GM12878 (cell line): ENCODE measurements at regions not wholly inside any gene's neighbourhood (a gene's known extent, or its start where the extent isn't known, plus 50 kb on each side); places are given as distances from the start of the nearest gene placed in this dataset.

Source experiments
- ATAC-seq: fragments of 200-7000 bp; cut with Tn5 transposase; 3 replicates; pipeline ENCODE4 v1.9.1; 2020; ENCODE audit warnings: mild to moderate bottlenecking, moderate library complexity
- BruUV-seq: library from RNA; stranded (reverse); fragments of 400-500 nt; replicated peaks from 2 replicates; lab custom pipeline; 2021; lab: Mats Ljungman, UMichigan
- CTCF ChIA-PET: fragments of 300-600 bp; sonication (Branson Sonifier 250); formaldehyde crosslinking; extraction: SDS; loops from one replicate; lab custom pipeline; 2021; ENCODE audit warnings: inconsistent platforms; lab: Yijun Ruan, JAX
- POLR2A ChIA-PET: fragments of 350-600 bp; formaldehyde crosslinking; extraction: SDS; loops from one replicate; lab custom pipeline; 2021; ENCODE audit warnings: inconsistent platforms; lab: Charles Lee
- RAD21 ChIA-PET: fragments of 300-600 bp; sonication (Branson Sonifier 250); formaldehyde crosslinking; loops from one replicate; lab custom pipeline; 2023; ENCODE audit warnings: antibody characterized with exemption; ENCODE audit not compliant: unreplicated experiment; lab: Charles Lee
- SMC1A ChIA-PET: fragments of 300-600 bp; sonication (Branson Sonifier 250); formaldehyde crosslinking; loops from one replicate; lab custom pipeline; 2023; ENCODE audit not compliant: unreplicated experiment, uncharacterized antibody; lab: Charles Lee
- DNase-seq: peaks from one replicate; pipeline ENCODE4 v3.0.0-alpha.2; 2011; ENCODE audit warnings: low read depth, low spot score
- FAIRE-seq: peaks from 3 replicates; lab custom pipeline; 2011; peaks lifted over from hg19 to GRCh38; lab: Jason Lieb, UNC
- H2AFZ ChIP-seq: 2 replicates; pipeline ENCODE4 v1.6.0; 2011; ENCODE audit warnings: low read depth, low read length, control low read depth; ENCODE audit not compliant: control insufficient read depth
- H3K27ac ChIP-seq: 2 replicates; pipeline ENCODE4 v1.5.1; 2011; ENCODE audit warnings: control low read depth; ENCODE audit not compliant: control insufficient read depth, insufficient read depth
- H3K27me3 ChIP-seq, 2 experiments: replicated peaks in 1 of 2; 2 replicates each; pipeline versions ENCODE4 v1.6.0 to v1.6.1; 2011; ENCODE audit warnings: low read length in 1 of 2; ENCODE audit not compliant: control insufficient read depth in 2 of 2, insufficient read depth in 2 of 2
- H3K36me3 ChIP-seq, 2 experiments: 2 replicates each; pipeline ENCODE4 v1.5.1; 2011; ENCODE audit warnings: low read length in 1 of 2; ENCODE audit not compliant: control insufficient read depth in 2 of 2, insufficient read depth in 2 of 2
- H3K4me1 ChIP-seq: 2 replicates; pipeline ENCODE4 v1.6.1; 2011; ENCODE audit warnings: mild to moderate bottlenecking, low read length, moderate library complexity, mixed read lengths; ENCODE audit not compliant: control insufficient read depth, insufficient read depth
- H3K4me2 ChIP-seq: 2 replicates; pipeline ENCODE4 v1.6.0; 2011; ENCODE audit warnings: control low read depth; ENCODE audit not compliant: control insufficient read depth, insufficient read depth
- H3K4me3 ChIP-seq: fragments of 200-600 bp; sonication (generic); 2 replicates; pipeline ENCODE4 v1.5.1; 2016
- H3K79me2 ChIP-seq: 2 replicates; pipeline ENCODE4 v1.6.0; 2011; ENCODE audit warnings: low read length; ENCODE audit not compliant: control insufficient read depth, insufficient read depth
- H3K9ac ChIP-seq: 2 replicates; pipeline ENCODE4 v1.8.0; 2011; ENCODE audit warnings: low read length, control low read depth, mixed read lengths; ENCODE audit not compliant: control insufficient read depth, insufficient read depth
- H3K9me3 ChIP-seq: replicated peaks from 3 replicates; pipeline ENCODE4 v1.5.1; 2011; ENCODE audit warnings: mild to moderate bottlenecking, low read length; ENCODE audit not compliant: control insufficient read depth, insufficient read depth
- H4K20me1 ChIP-seq: 2 replicates; pipeline ENCODE4 v1.6.0; 2011; ENCODE audit not compliant: control insufficient read depth, insufficient read depth
- BCL11A ChIP-seq: IDR thresholded peaks from 2 replicates; pipeline ENCODE4 v1.6.1; 2011; ENCODE audit warnings: low read depth, low read length
- CHD4 ChIP-seq: fragments of 200-600 bp; sonication (generic); IDR thresholded peaks from 2 replicates; pipeline ENCODE4 v1.6.1; 2016; ENCODE audit warnings: mild to moderate bottlenecking
- EP300 ChIP-seq, 2 experiments: fragments of 150-350 bp in 1 of 2; IDR thresholded peaks; 2 replicates each; pipeline ENCODE4 v1.6.1; 2011 to 2012; ENCODE audit warnings: low read depth in 2 of 2, low read length in 2 of 2, borderline replicate concordance in 1 of 2, improper control_type of control experiment in 1 of 2, inconsistent platforms in 1 of 2; ENCODE audit not compliant: control insufficient read depth in 1 of 2
- ESRRA ChIP-seq: IDR thresholded peaks from 2 replicates; pipeline ENCODE4 v1.6.1; 2012; ENCODE audit warnings: mild to moderate bottlenecking, low read length, improper control_type of control experiment
- FOXM1 ChIP-seq: IDR thresholded peaks from 2 replicates; pipeline ENCODE4 v1.6.1; 2012; ENCODE audit warnings: low read depth, mild to moderate bottlenecking, inconsistent platforms, low read length, moderate library complexity
- MLLT1 ChIP-seq: fragments of 450-650 bp; IDR thresholded peaks from 2 replicates; pipeline ENCODE4 v1.6.1; 2016; ENCODE audit warnings: mild to moderate bottlenecking
- NFYA ChIP-seq: IDR thresholded peaks from 2 replicates; pipeline ENCODE4 v1.6.1; 2011; ENCODE audit warnings: low read depth, mild to moderate bottlenecking, low read length, improper control_type of control experiment, borderline replicate concordance
- NFYB ChIP-seq: IDR thresholded peaks from 2 replicates; pipeline ENCODE4 v1.6.1; 2011; ENCODE audit warnings: low read depth, mild to moderate bottlenecking, low read length, improper control_type of control experiment, moderate library complexity; ENCODE audit not compliant: insufficient read depth
- NR2C2 ChIP-seq: IDR thresholded peaks from 2 replicates; pipeline ENCODE4 v1.6.1; 2011; ENCODE audit warnings: borderline replicate concordance, low read depth; ENCODE audit not compliant: control insufficient read depth, insufficient read length
- POU2F2 ChIP-seq: IDR thresholded peaks from 3 replicates; pipeline ENCODE4 v1.6.1; 2011; ENCODE audit warnings: low read depth, mild to moderate bottlenecking, low read length, borderline replicate concordance
- SIX5 ChIP-seq: IDR thresholded peaks from 2 replicates; pipeline ENCODE4 v1.6.1; 2011; ENCODE audit warnings: mild to moderate bottlenecking, low read depth, low read length, moderate library complexity; ENCODE audit not compliant: severe bottlenecking
- SMAD5 ChIP-seq: IDR thresholded peaks from 2 replicates; pipeline ENCODE4 v1.6.1; 2016; ENCODE audit warnings: antibody characterized with exemption, low read depth
- SMARCA5 ChIP-seq: fragments of 450-650 bp; IDR thresholded peaks from 2 replicates; pipeline ENCODE4 v1.6.1; 2017; ENCODE audit warnings: mild to moderate bottlenecking
- STAT1 ChIP-seq: fragments of 450-650 bp; conservative IDR thresholded peaks from 2 replicates; pipeline ENCODE4 v1.6.1; 2014; ENCODE audit warnings: antibody characterized with exemption, mild to moderate bottlenecking
- TAF1 ChIP-seq: IDR thresholded peaks from 2 replicates; pipeline ENCODE4 v1.6.1; 2011; ENCODE audit warnings: mild to moderate bottlenecking, low read depth, low read length, borderline replicate concordance
- USF2 ChIP-seq: IDR thresholded peaks from 2 replicates; pipeline ENCODE4 v1.6.1; 2011; ENCODE audit warnings: low read depth, low read length, improper control_type of control experiment, borderline replicate concordance
- WRNIP1 ChIP-seq: IDR thresholded peaks from 2 replicates; pipeline ENCODE4 v1.6.1; 2011; ENCODE audit warnings: low read depth, low read length, improper control_type of control experiment, borderline replicate concordance
- ZBED1 ChIP-seq: IDR thresholded peaks from 2 replicates; pipeline ENCODE4 v1.6.1; 2016; ENCODE audit warnings: borderline replicate concordance
- ZSCAN29 ChIP-seq: fragments of 450-650 bp; IDR thresholded peaks from 2 replicates; pipeline ENCODE4 v1.6.1; 2017; ENCODE audit warnings: mild to moderate bottlenecking, moderate library complexity
- WGBS: methylation state at CpG from one replicate; pipeline ENCODE4 v1.1.6; 2016; ENCODE audit warnings: low lambda C conversion rate; ENCODE audit not compliant: insufficient replicate concordance, insufficient coverage; ENCODE audit errors: missing lambda C conversion rate; 5-methylcytosine and 5-hydroxymethylcytosine counted together
- in situ Hi-C: fragments of 300-500 bp; cut with MboI; formaldehyde crosslinking; loops from 9 replicates; pipeline ENCODE4 v1.14.3; 2018; ENCODE audit warnings: mixed read lengths
- intact Hi-C: fragments of 100-400 bp; cut with micrococcal nuclease; formaldehyde crosslinking; loops from one replicate; pipeline ENCODE4 v1.14.2; 2022; ENCODE audit not compliant: unreplicated experiment

GRCh38 chrX:147699061-147699460, 212.7 kb upstream of the FMR1 start:
- Histone ChIP-seq H3K36me3 (no peaks in the 10 kb centered on the region), H3K79me2 (no peaks in the 10 kb centered on the region), H3K27ac (no peak overlapping the region), H3K4me1 (no peaks in the 10 kb centered on the region), H3K4me2 (no peak overlapping the region), H2AFZ (no peak overlapping the region), H3K9me3 (no peaks in the 10 kb centered on the region), H3K27me3 (no peaks in the 10 kb centered on the region), H3K4me3 (no peak overlapping the region), H3K9ac (no peak overlapping the region), H4K20me1 (no peaks in the 10 kb centered on the region)
- WGBS = 0% methylated on average over 2 of the region's 2 CpGs
- intact Hi-C loops = no loop called here
- no peak for TF ChIP-seq SMAD5
- no peak for TF ChIP-seq NFYA
- no peak for TF ChIP-seq FOXM1
- TF ChIP-seq ZBED1 = no peak
- TF ChIP-seq WRNIP1 = no peak
- TF ChIP-seq STAT1 = no peak
- no peak for TF ChIP-seq SMARCA5
- no peak for TF ChIP-seq BCL11A
- no peak for TF ChIP-seq ZSCAN29
- TF ChIP-seq NFYB = no peak
- TF ChIP-seq ESRRA = no peak
- no peak for TF ChIP-seq EP300 (IDR thresholded peaks at IDR 0.05; ENCODE audit: borderline replicate concordance in 1 of 2, control insufficient read depth in 1 of 2, low read depth in 2 of 2, low read length in 2 of 2)
- no peak for TF ChIP-seq NR2C2
- TF ChIP-seq POU2F2 = no peak
- TF ChIP-seq USF2 = no peak
- no peak for TF ChIP-seq MLLT1
- TF ChIP-seq SIX5 = no peak
- no peak for TF ChIP-seq CHD4
- TF ChIP-seq TAF1 = no peak
- RAD21 ChIA-PET = no interaction called here
- no peak for FAIRE-seq
- in situ Hi-C loops = no loop called here
- DNase-seq = no peak
- ATAC-seq = no peak
- CTCF ChIA-PET = no interaction called here
- POLR2A ChIA-PET = no interaction called here
- SMC1A ChIA-PET = no interaction called here
- no TSS peak for BruUV-seq
